Ascending aorta (tissue), 2 donors: ENCODE measurements at regions not wholly inside any gene's neighbourhood (a gene's known extent, or its start where the extent isn't known, plus 50 kb on each side); places are given as distances from the start of the nearest gene placed in this dataset.

Experiments used
- DNase-seq, 2 donors: peaks; one replicate each; pipeline ENCODE4 v3.0.0-alpha.2; 2019; ENCODE audit warnings: low spot score in 2 of 2
- H3K27ac ChIP-seq, 2 donors: fragments of 200-600 bp; sonication (generic); one replicate each; pipeline ENCODE4 v1.5.1; 2016 to 2017; ENCODE audit warnings: mild to moderate bottlenecking in 1 of 2
- H3K27me3 ChIP-seq: fragments of 200-600 bp; sonication (generic); one replicate; pipeline ENCODE4 v1.5.1; 2017
- H3K36me3 ChIP-seq, 2 donors: fragments of 200-600 bp; sonication (generic); one replicate each; pipeline ENCODE4 v1.5.1; 2016
- H3K4me1 ChIP-seq, 2 donors: fragments of 200-600 bp; sonication (generic); one replicate each; pipeline ENCODE4 v1.5.1; 2016 to 2017; ENCODE audit warnings: mild to moderate bottlenecking in 1 of 2
- H3K4me3 ChIP-seq, 2 donors: fragments of 200-600 bp; sonication (generic); one replicate each; pipeline ENCODE4 v1.5.1; 2016 to 2017; ENCODE audit warnings: mild to moderate bottlenecking in 1 of 2
- H3K9me3 ChIP-seq, 2 donors: fragments of 200-600 bp; sonication (generic); one replicate each; pipeline ENCODE4 v1.5.1; 2016
- CTCF ChIP-seq, 3 experiments: fragments of 200-600 bp in 2 of 3; fragments of 450-650 bp in 1 of 3; sonication (generic) in 2 of 3; IDR thresholded peaks; one replicate each; pipeline ENCODE4 v1.5.1; 2016 to 2019; ENCODE audit warnings: antibody characterized with exemption in 3 of 3, mild to moderate bottlenecking in 1 of 3, moderate library complexity in 1 of 3
- intact Hi-C: fragments of 100-400 bp; cut with DNase I; formaldehyde crosslinking; loops from one replicate; pipeline ENCODE4 v1.15.1; 2023

DNA sequence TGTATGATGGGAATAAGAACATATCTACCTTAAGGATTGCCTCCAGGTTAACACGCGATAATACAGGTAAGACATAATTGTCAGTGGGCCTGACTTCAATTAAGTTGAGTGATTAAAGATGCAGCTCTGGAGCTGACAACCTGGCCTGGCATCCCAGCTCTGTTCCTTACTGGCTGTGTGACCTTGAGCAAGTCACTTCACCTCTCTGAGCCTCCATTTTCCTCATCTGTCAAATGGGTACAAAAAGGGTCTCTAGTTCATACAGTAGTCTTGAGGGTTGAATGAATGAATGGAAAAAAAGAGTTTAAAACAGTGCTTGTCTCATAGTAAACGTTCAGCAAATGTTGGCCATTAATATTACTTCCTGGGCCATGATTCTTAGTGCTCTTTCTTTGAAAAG is 213.9 kb downstream of the PHETA1 start:
- no peaks in the 10 kb centered on the region for H3K9me3 ChIP-seq
- no peak for DNase-seq
- intact Hi-C loops: no loop called here
- H3K4me3 ChIP-seq: no peak overlapping the region
- TF ChIP-seq CTCF (IDR thresholded peaks at IDR 0.05): no peak
- H3K27me3 ChIP-seq: no peaks in the 10 kb centered on the region
- H3K4me1 ChIP-seq: no peaks in the 10 kb centered on the region
- no peak overlapping the region for H3K27ac ChIP-seq
- H3K36me3 ChIP-seq: no peaks in the 10 kb centered on the region

DNA sequence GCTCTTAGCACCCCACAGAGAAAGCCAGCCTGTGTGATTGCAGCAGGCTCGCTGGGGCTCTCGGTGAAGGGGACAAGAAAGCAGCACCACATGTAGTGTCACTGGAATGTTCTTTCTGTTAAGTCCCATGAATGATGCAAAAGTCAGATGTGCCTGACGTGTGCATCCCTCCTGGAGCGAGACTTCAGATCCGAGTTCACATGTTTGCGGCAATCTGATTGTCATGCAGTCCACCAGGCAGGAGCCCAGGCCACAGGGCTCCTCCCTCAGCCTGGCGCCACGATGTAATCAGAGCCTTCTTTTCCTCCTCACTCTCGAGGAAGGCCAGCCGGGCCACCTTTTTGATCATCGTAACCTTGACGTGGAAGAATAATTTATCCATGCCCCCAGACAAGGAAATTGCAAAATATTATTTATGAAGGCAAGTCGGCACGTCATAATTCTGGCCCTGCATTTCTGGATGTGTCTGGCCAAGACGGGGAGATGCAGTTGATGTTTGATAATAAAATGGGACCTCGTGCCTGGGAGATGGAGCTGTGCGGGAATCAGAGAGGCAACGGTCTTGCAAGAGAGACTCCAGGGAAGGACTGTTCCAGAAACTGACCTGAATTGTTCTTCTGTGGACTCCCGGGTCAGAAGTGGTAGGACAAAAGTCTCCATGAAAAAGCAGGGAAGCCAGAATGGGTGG is 214.6 kb downstream of the PHETA1 start:
- no peaks in the 10 kb centered on the region for H3K9me3 ChIP-seq
- no peak overlapping the region for H3K4me3 ChIP-seq
- no peak for DNase-seq
- TF ChIP-seq CTCF (IDR thresholded peaks at IDR 0.05): no peak
- H3K36me3 ChIP-seq: no peaks in the 10 kb centered on the region
- H3K4me1 ChIP-seq: no peaks in the 10 kb centered on the region
- H3K27ac ChIP-seq: no peak overlapping the region
- intact Hi-C loops: no loop called here
- H3K27me3 ChIP-seq: no peaks in the 10 kb centered on the region

GRCh38 chr12:111152561-111152960 is 216.3 kb downstream of the PHETA1 start:
- Histone ChIP-seq H3K36me3 (no peaks in the 10 kb centered on the region), H3K27ac (no peak overlapping the region), H3K4me3 (no peak overlapping the region), H3K4me1 (no peaks in the 10 kb centered on the region), H3K27me3 (no peaks in the 10 kb centered on the region), H3K9me3 (no peaks in the 10 kb centered on the region)
- no peak for TF ChIP-seq CTCF (IDR thresholded peaks at IDR 0.05)
- DNase-seq: no peak
- intact Hi-C loops: no loop called here

GRCh38 chr12:111150921-111151840 is 217.7 kb downstream of the PHETA1 start:
- no peak for TF ChIP-seq CTCF (IDR thresholded peaks at IDR 0.05)
- intact Hi-C loops: no loop called here
- Histone ChIP-seq H3K27ac (no peak overlapping the region), H3K27me3 (no peaks in the 10 kb centered on the region), H3K9me3 (no peaks in the 10 kb centered on the region), H3K36me3 (no peaks in the 10 kb centered on the region), H3K4me1 (no peaks in the 10 kb centered on the region), H3K4me3 (no peak overlapping the region)
- no peak for DNase-seq

DNA sequence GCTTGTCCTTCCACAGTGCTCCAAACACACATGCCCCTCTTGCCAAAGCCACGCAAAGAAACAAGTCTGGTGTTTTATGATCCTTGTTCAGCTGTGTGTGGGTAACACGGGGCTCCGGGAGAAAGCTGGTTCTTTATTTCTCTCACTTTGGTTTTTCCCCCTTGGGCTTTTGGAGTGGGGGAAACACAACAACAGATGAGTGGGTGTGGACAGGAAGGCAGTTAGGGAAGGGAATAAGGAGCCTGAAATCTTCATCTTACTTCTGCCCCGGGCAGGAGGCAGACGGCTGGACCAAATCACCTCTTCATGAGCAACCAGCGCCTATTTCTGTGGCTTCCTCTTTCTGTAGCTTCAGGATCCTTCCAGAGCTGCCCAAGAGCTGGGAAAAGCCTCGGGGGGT is 218.5 kb downstream of the PHETA1 start:
- Histone ChIP-seq H3K4me1 (no peaks in the 10 kb centered on the region), H3K36me3 (no peaks in the 10 kb centered on the region), H3K9me3 (no peaks in the 10 kb centered on the region), H3K4me3 (no peak overlapping the region), H3K27ac (no peak overlapping the region), H3K27me3 (no peaks in the 10 kb centered on the region)
- DNase-seq: no peak
- TF ChIP-seq CTCF (IDR thresholded peaks at IDR 0.05): no peak
- intact Hi-C loops: no loop called here
